ENCODE measurements at regions not wholly inside any gene's neighbourhood (a gene's known extent, or its start where the extent isn't known, plus 50 kb on each side); places are given as distances from the start of the nearest gene placed in this dataset.
"Not testable (repeated sequence)": the region's sequence is repeated elsewhere in the genome, so short reads cannot be mapped to it uniquely, and the experiment has no call there.

- CTCF ChIA-PET = interaction anchor here (0.6 to 4.5 kb wide), 19 partner anchors 9 to 311 kb away, joined by 3 to 83 read pairs (median 4); no protein-coding TSS in a partner anchor
- peak; percentile 62 to 72 for DNase-seq (ENCODE audit: low read depth in 1 of 2, low spot score in 1 of 2)
- H3K4me3 ChIP-seq = no peak overlapping the region
- H3K4me2 ChIP-seq = no peak overlapping the region; the same call in 2 of the 3 replicates
- POLR2A ChIA-PET = no interaction called here
- TF ChIP-seq PBX3 (IDR thresholded peaks at IDR 0.05) = no peak
- no peak for TF ChIP-seq HOXA7 (CRISPR knock-in tag; IDR thresholded peaks at IDR 0.05)
- TF ChIP-seq MYC (IDR thresholded peaks at IDR 0.05; ENCODE audit: borderline replicate concordance, low read length) = no peak
- TF ChIP-seq TP53 (CRISPR knock-in tag; IDR thresholded peaks at IDR 0.05) = no peak
- no peak for TF ChIP-seq HEYL (CRISPR knock-in tag; IDR thresholded peaks at IDR 0.05)
- TF ChIP-seq SMC3 (IDR thresholded peaks at IDR 0.05) = peak; percentile 81
- no peak for TF ChIP-seq ZNF302 (CRISPR knock-in tag; IDR thresholded peaks at IDR 0.05)
- no peak for TF ChIP-seq POLR2AphosphoS2 (conservative IDR thresholded peaks at IDR 0.05; ENCODE audit: low read length)
- no peak for TF ChIP-seq MAZ (IDR thresholded peaks at IDR 0.05; ENCODE audit: borderline replicate concordance, low read depth, low read length)
- peak; percentile 66 for TF ChIP-seq CTCF (IDR thresholded peaks at IDR 0.05)
- TF ChIP-seq FOSL2 (IDR thresholded peaks at IDR 0.05) = no peak
- peak; percentile 86 for TF ChIP-seq FOSL2 (CRISPR knock-in tag; IDR thresholded peaks at IDR 0.05)
- TF ChIP-seq ZFP36 (IDR thresholded peaks at IDR 0.05; ENCODE audit: borderline replicate concordance, partially characterized antibody) = no peak
- no peak for TF ChIP-seq ELK1 (IDR thresholded peaks at IDR 0.05; ENCODE audit: low read depth, low read length)
- TF ChIP-seq RAD21 (conservative IDR thresholded peaks at IDR 0.05 in 1 of 2, IDR thresholded peaks at IDR 0.05 in 1 of 2) = peak; percentile 76 to 90
- peak overlapping the region; percentile 59 to 64; a peak in 5 of 6 replicates for H3K27ac ChIP-seq
- FAIRE-seq = peak; percentile 67
- peak; percentile 86 to 90 for ATAC-seq
- no peaks in the 10 kb centered on the region for H3K9me3 ChIP-seq
- 20% methylated on average over 4 of the region's 4 CpGs for WGBS (ENCODE audit: missing lambda C conversion rate)
- H3K4me1 ChIP-seq = peaks cover 20% of the 10 kb centered on the region
These were observed 66.5 kb upstream of the SH3GL3 start for GRCh38 chr15:83380682-83381081.

DNA sequence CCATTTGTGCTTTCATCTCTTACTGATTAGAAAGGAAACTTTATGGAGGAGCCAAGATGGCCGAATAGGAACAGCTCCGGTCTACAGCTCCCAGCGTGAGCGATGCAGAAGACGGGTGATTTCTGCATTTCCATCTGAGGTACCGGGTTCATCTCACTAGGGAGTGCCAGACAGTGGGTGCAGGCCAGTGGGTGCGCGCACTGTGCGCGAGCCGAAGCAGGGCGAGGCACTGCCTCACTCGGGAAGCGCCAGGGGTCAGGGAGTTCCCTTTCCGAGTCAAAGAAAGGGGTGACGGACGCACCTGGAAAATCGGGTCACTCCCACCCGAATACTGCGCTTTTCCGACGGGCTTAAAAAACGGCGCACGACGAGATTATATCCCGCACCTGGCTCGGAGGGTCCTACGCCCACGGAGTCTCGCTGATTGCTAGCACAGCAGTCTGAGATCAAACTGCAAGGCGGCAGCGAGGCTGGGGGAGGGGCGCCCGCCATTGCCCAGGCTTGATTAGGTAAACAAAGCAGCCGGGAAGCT, 63.5 kb upstream of the SH3GL3 start:
- H3K4me1 ChIP-seq = peaks cover 20% of the 10 kb centered on the region
- H3K4me2 ChIP-seq; DNase-seq (ENCODE audit: low read depth in 1 of 2, low spot score in 1 of 2); CTCF ChIA-PET; H3K4me3 ChIP-seq; FAIRE-seq; H3K9me3 ChIP-seq; H3K27ac ChIP-seq; POLR2A ChIA-PET; ATAC-seq: not testable (repeated sequence)
- WGBS (ENCODE audit: missing lambda C conversion rate) = 93% methylated on average over 19 of the region's 36 CpGs

GRCh38 chr15:83396101-83396500, 51.0 kb upstream of the SH3GL3 start:
- TF ChIP-seq RNF2 (IDR thresholded peaks at IDR 0.05; ENCODE audit: borderline replicate concordance, low read depth) (no peak), EHF (CRISPR knock-in tag; IDR thresholded peaks at IDR 0.05) (no peak), MAX (IDR thresholded peaks at IDR 0.05) (no peak), RFX5 (IDR thresholded peaks at IDR 0.05) (no peak), SREBF2 (IDR thresholded peaks at IDR 0.05) (no peak)
- TF ChIP-seq, protein P1, sequence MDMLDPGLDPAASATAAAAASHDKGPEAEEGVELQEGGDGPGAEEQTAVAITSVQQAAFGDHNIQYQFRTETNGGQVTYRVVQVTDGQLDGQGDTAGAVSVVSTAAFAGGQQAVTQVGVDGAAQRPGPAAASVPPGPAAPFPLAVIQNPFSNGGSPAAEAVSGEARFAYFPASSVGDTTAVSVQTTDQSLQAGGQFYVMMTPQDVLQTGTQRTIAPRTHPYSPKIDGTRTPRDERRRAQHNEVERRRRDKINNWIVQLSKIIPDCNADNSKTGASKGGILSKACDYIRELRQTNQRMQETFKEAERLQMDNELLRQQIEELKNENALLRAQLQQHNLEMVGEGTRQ (IDR thresholded peaks at IDR 0.05) = no peak

More at GRCh38 chr15:83396101-83396500, 51.0 kb upstream of the SH3GL3 start:
- Histone ChIP-seq H3K27ac (no peak overlapping the region), H3K9me3 (no peaks in the 10 kb centered on the region), H3K4me2 (no peak overlapping the region), H3K4me3 (no peak overlapping the region), H3K4me1 (no peaks in the 10 kb centered on the region)
- 59% methylated on average over 6 of the region's 6 CpGs for WGBS (ENCODE audit: missing lambda C conversion rate)
- CTCF ChIA-PET = interaction anchor here (1.2 to 3.4 kb wide), 3 partner anchors 15 to 164 kb away, joined by 3 to 17 read pairs (median 3); no protein-coding TSS in a partner anchor
- POLR2A ChIA-PET = no interaction called here
- FAIRE-seq = no peak
- DNase-seq (ENCODE audit: low read depth in 1 of 2, low spot score in 1 of 2) = no peak
- peak; percentile 17 to 27; a peak in 2 of 6 replicates for ATAC-seq

Data from A549 (cell line).